ENCODE measurements at regions not wholly inside any gene's neighbourhood (a gene's known extent, or its start where the extent isn't known, plus 50 kb on each side); places are given as distances from the start of the nearest gene placed in this dataset.

DNA sequence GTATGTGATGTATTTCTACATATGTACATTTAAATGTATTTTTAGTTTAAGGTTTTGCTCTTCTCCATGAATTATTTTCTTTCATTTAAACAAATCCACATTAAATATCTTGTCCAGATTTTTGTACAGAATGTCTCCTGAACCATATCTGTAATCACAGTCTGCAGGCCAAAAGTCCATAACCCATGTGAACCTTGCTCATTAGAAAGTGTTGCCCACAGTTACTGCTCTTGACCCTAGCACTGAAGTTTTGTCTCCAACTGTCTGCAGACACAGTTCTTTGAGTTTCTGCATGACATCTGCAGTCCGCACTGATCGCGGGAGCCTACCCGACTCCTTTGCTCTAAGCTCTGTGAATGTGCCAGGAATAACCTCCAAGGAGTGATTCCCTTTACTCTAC lies 626.2 kb upstream of the SLC10A2 start:
- TF ChIP-seq, protein P1, sequence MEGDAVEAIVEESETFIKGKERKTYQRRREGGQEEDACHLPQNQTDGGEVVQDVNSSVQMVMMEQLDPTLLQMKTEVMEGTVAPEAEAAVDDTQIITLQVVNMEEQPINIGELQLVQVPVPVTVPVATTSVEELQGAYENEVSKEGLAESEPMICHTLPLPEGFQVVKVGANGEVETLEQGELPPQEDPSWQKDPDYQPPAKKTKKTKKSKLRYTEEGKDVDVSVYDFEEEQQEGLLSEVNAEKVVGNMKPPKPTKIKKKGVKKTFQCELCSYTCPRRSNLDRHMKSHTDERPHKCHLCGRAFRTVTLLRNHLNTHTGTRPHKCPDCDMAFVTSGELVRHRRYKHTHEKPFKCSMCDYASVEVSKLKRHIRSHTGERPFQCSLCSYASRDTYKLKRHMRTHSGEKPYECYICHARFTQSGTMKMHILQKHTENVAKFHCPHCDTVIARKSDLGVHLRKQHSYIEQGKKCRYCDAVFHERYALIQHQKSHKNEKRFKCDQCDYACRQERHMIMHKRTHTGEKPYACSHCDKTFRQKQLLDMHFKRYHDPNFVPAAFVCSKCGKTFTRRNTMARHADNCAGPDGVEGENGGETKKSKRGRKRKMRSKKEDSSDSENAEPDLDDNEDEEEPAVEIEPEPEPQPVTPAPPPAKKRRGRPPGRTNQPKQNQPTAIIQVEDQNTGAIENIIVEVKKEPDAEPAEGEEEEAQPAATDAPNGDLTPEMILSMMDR (IDR thresholded peaks at IDR 0.05): no peak
- no peak for TF ChIP-seq POLR2A (IDR thresholded peaks at IDR 0.05)

All from thyroid gland (tissue), 4 donors.